Vagina (tissue), 2 donors: ENCODE measurements at regions not wholly inside any gene's neighbourhood (a gene's known extent, or its start where the extent isn't known, plus 50 kb on each side); places are given as distances from the start of the nearest gene placed in this dataset.
"Not testable (repeated sequence)": the region's sequence is repeated elsewhere in the genome, so short reads cannot be mapped to it uniquely, and the experiment has no call there.

Source experiments
- CTCF ChIP-seq, 3 experiments: fragments of 450-650 bp in 2 of 3; fragments of 200-600 bp in 1 of 3; sonication (generic) in 1 of 3; IDR thresholded peaks; one replicate each; pipeline ENCODE4 v1.5.1; 2017 to 2019; ENCODE audit warnings: antibody characterized with exemption in 3 of 3, mild to moderate bottlenecking in 2 of 3, moderate library complexity in 2 of 3
- POLR2A ChIP-seq, 2 donors: fragments of 450-650 bp; IDR thresholded peaks; one replicate each; pipeline ENCODE4 v1.6.1; 2017; ENCODE audit warnings: antibody characterized with exemption in 2 of 2, mild to moderate bottlenecking in 2 of 2, moderate library complexity in 2 of 2
- POLR2AphosphoS5 ChIP-seq, 2 donors: sonication (generic); formaldehyde crosslinking; IDR thresholded peaks; one replicate each; pipeline ENCODE4 v1.9.0; 2017; ENCODE audit warnings: antibody characterized with exemption in 2 of 2, mild to moderate bottlenecking in 2 of 2, low read depth in 1 of 2; ENCODE audit not compliant: insufficient read depth in 1 of 2

- not testable (repeated sequence) for TF ChIP-seq CTCF (IDR thresholded peaks at IDR 0.05); POLR2A (IDR thresholded peaks at IDR 0.05); POLR2AphosphoS5 (IDR thresholded peaks at IDR 0.05; ENCODE audit: insufficient read depth in 1 of 2, low read depth in 1 of 2)
These were observed 378.5 kb upstream of the FRG2C start for GRCh38 chr3:75285531-75286148.
